ENCODE measurements at regions not wholly inside any gene's neighbourhood (a gene's known extent, or its start where the extent isn't known, plus 50 kb on each side); places are given as distances from the start of the nearest gene placed in this dataset.

GRCh38 chr3:103341078-103341606 is 906.3 kb downstream of the ZPLD1 start:
- intact Hi-C loops (cut with micrococcal nuclease), result no loop called here

GRCh38 chr3:103342205-103342731 is 907.5 kb downstream of the ZPLD1 start:
- intact Hi-C loops (cut with micrococcal nuclease), result no loop called here

DNA sequence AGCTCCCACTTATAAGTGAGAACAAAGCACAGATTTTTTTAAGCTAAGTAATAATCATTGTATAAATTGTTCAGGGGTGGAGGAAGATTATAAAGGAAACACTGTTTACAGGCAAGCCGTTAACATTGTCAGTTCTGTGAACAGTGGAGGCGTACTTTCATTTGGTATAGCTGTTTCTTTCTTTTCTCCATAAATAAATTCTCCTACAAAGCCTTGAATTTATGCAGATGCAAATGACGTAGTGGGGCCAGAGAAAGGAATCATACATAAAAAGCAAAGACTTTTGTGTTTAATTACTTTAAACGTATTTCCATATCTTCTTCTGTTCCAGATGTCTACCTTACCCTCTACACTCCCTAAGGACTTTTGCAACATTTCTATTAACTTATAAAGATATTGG is 914.9 kb downstream of the ZPLD1 start:
- intact Hi-C loops (cut with micrococcal nuclease), result no loop called here

DNA sequence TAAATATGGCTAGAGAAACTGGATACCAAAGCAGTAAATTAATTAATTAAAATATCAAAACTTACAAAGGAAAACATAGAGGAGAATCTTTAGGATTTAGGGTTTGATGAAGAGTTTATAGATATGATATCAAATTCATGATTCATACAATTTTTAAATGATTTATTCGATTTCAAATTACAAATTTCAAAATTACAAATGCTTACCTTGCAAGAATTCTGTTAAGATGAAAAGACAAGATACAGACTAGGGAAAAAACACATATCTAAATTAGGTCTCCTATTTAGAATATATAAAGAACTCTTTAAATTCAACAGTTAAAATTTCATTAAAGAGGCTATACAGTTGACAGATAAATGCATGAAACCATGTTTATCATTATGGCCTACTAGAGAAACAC is 930.7 kb downstream of the ZPLD1 start:
- intact Hi-C loops (cut with micrococcal nuclease), result no loop called here

- intact Hi-C loops (cut with micrococcal nuclease), result no loop called here
Observed at GRCh38 chr3:103367481-103367880, 932.7 kb downstream of the ZPLD1 start.

DNA sequence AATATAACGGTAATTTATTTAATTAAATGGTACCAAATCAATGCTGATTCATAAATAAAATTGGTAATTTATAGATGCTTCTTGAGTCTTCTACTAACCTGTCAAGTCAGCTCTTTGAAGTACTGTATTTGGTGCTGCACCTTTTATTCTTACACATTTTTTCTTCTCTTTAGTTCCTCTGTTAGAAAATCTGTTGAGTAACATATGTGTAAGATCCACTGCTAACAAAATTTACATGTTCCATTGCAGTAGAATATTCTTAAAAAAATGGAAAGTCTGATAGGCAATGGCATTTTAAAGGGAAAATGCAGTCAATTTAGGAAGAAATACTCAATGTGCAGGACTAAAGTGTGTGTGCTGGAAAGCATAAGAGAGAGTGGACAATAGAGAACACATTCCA is 936.6 kb downstream of the ZPLD1 start:
- intact Hi-C loops (cut with micrococcal nuclease), result no loop called here

- intact Hi-C loops (cut with micrococcal nuclease), result no loop called here
Observed at GRCh38 chr3:103372031-103372430, 937.2 kb downstream of the ZPLD1 start.

- intact Hi-C loops (cut with micrococcal nuclease), result no loop called here
Observed at GRCh38 chr3:103380391-103380790, 945.6 kb downstream of the ZPLD1 start.

GRCh38 chr3:103381296-103382079 is 946.7 kb downstream of the ZPLD1 start:
- intact Hi-C loops (cut with micrococcal nuclease), result no loop called here

DNA sequence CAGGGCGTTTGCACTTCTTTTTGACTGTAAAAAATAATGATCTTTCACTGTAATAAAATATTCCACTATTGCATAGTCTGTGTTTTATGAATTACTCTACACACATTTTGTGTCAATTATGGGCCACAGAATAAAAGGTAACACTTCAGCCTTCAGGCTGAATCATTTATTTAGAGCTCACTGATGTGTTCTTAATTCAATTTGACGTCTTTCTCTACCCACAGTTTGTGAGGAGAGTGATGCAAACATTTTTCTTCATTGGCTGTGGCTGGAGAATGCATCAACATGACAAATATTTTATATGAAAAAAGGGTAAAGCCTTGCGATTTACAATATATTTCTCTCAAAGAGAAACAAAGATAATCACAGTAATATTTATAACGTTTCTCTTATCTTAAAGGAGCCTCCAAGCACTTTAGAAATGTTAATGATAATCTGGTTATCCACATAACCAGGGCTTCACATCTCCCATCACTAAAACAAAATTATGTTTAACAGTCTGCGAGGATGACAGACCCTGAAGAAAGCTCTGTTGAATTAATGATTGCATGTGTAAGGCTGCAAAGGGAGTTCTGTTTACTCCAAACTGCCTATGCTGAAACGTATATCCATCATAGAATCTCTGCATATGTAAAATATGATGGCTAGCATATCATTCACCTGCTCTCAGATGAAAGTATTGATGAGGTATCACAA is 951.3 kb downstream of the ZPLD1 start:
- intact Hi-C loops (cut with micrococcal nuclease), result no loop called here

DNA sequence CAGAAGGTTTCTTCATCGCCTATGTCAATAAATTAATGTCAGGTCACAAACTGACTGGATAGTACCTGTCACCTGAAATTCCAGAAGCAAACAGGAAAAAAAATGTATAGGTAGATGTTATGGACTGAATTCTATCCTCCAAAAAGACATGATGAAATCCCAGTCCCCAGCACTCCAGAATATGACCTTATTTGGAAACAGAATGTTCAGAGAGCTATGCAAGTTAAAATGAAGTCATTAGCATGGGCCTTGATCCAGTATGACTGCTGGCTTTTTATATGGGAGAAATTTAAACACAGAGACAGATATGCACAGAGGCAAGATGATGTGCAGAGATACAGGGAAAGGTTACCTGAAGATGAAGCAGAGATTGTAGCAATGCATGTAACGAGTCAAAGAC is 953.4 kb downstream of the ZPLD1 start:
- intact Hi-C loops (cut with micrococcal nuclease), result no loop called here

GRCh38 chr3:103389356-103389755 is 954.5 kb downstream of the ZPLD1 start:
- intact Hi-C loops (cut with micrococcal nuclease), result no loop called here

DNA sequence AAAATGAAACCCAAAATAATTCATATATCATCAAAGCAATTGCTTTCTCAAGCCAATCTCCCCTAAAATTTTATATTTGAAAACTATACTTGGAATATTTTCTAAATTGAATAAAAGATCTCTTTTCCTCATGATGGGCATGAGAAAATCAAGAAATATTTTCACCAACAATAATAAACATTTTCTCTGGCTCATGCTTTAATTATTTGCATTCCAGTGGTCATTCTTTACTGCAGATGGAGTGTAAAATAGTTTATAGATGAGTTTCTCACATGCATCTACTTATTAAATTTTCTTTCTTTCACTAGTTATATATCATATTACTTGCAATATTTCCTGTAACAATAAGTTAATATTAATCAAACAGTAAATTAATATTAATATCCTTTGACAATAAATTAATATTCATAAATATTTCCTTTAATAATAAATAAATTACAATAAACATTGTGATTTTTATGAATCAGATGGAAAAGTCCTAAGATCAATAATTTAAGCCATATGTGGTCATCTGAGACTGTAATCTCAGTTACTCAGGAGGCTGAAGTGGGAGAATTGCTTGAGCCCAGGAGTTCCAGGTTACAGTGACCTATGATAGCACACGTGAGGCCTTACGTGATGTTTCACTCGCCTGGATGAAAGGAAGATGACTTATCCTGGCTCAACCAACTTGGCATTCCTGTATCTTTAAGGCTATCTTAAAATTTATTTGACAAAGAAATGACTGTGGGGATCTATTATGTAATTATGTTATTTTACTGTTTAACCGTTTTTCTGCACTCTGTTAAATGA is 958.8 kb downstream of the ZPLD1 start:
- intact Hi-C loops (cut with micrococcal nuclease), result no loop called here

DNA sequence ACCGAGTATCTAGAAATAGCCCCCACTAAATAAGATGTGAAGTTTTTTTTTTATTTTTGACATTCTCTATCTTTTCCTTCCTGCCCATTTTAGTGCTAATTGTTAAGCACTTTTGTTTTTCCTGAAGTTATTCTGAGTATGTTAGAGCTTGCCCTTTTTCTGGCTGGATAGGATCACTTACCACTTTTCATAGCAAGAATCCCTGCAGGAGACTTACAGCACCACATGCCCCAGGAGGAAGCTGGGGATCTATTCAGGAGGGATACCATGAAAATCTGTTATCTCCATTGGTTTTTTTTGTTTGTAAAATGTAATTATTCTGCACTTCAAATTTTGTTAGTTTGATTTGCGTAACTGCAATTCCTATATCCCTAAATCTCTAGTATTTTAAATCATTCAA is 968.4 kb downstream of the ZPLD1 start:
- intact Hi-C loops (cut with micrococcal nuclease), result no loop called here

DNA sequence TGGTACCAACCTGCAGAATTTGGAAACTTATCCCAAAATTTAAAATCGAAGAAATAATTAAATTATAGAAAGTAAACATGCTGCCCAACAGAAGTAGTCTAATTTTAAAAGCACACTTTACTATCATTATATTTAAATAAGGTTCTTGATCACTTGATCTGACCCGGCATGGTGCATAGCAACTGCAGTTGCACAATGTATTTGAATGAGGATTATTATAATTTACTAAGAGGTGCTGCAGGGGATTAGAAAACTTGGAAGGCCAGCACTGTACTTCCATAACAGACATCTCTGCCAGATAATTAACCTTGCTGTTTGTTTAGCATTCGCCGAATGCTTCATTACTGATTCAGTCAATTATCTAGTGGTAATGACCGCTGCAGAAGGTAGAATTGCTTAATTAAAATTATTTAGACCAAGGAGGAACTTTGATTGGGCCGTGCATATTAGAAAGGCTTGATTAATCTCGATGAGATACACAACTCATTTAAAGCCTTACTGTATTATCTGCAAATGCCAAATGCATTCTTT is 971.6 kb downstream of the ZPLD1 start:
- intact Hi-C loops (cut with micrococcal nuclease), result no loop called here

DNA sequence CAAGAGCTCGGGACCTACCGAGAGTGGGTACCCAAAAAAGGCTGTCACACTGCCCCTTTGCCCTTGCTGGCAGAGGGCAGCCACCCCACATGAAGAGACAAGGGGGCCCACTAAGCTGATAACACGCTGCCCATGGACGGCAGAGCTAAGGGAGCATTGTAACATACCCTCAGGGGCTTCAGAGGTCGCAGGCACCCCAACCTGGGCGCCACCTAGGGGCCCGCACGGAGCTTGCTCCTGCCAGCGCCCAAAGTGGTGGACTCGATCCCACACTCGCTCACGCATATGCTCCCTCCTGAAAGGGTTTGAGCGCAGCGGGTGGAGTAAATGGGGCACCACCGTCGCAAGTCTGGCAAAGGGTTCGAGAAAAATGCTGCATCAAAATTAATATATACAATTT is 975.4 kb downstream of the ZPLD1 start:
- intact Hi-C loops (cut with micrococcal nuclease), result no loop called here

DNA sequence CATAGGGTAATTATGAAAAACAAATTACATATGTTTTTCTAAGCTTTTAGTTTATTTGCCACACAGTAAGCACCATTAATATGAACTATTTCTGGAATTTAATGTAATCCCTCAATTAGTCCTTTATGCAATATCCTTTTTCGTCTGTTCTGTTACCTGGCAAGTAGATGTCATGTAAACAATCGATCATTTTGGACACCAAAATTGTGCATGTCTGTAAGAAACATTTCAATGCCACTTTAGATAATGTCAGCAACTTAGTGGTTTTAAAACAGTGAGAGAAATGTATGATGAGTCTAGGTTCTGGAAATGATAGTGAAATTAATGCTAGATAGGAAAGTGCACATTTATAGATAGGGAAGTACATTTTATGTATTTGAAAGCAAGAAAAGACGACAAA is 986.6 kb downstream of the ZPLD1 start:
- intact Hi-C loops (cut with micrococcal nuclease), result no loop called here

GRCh38 chr3:103437883-103438282 is 1003.1 kb downstream of the ZPLD1 start:
- intact Hi-C loops (cut with micrococcal nuclease), result no loop called here

DNA sequence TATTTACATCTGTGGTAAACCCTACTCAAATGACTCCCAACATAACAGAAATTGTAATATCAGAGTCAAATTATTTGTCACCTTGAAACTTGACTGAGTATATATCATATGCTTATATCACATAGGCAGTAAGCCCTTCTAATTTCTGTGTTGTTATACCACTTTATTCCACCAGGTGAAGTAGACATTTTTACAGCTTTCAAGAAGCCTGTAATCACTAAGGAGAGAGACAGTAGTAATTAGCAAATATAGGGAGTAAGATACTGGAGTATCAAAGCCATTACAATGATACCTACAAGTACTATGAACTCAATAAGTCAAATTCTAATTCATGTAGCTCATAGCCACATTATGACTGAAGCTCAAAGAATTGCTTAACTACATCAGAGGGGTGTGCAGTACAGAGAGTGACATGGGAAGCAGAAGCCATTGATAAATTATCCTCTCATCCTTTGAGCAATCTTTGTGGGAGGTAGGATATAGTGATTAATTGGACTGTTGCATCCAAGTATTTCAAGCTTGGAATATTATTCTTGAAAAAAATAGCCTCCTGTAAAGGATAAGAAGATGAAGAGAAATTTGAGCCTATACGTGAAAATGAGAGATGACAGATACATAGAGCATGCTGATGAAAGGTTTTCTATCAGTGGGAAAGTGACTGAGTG is 1005.9 kb downstream of the ZPLD1 start:
- intact Hi-C loops (cut with micrococcal nuclease), result no loop called here

DNA sequence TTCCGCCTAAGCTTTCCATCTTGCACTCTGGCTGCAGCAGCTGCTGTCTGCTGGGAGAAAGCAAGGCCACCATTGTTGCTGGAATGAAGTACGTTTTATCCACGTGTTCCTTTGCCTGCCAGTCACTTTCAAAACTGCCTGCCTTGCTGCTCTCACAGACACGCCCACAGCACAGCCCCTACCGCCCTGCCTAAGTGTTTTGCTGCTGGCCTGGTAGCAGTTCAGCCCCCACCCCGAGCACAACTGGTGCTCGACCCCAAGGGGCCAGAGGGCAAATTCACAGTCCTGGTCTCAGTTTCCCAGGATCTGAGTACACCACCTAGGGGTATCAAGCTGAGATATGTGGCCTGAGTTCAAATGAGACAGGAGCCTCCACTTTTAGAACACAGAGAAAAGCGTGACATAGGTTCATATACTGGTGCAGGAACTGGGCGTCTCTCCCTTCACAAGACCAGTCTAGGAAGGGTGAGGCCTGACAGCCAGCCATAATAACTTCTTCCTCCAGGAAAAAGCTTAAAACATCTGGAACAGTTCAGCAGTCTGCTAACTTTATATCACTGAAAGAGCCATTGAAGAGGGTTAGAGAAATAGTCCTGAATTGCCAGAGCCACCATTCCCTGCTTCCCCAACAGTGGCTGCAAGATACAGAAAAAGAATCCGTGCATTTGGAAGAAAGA is 1012.3 kb downstream of the ZPLD1 start:
- intact Hi-C loops (cut with micrococcal nuclease), result no loop called here

Measured in T-helper 2 cell treated with Interferon-gamma antibody and Interleukin-4, amounts not matched to agents 100 ng/mL and 5 ng/mL, for 36 hours (primary cell).